LNCaP clone FGC (cell line): ENCODE measurements at regions not wholly inside any gene's neighbourhood (a gene's known extent, or its start where the extent isn't known, plus 50 kb on each side); places are given as distances from the start of the nearest gene placed in this dataset.

Source experiments
- DNase-seq: peaks from one replicate; pipeline ENCODE4 v3.0.0-alpha.2; 2011; ENCODE audit warnings: low read depth
- H3K4me3 ChIP-seq: 2 replicates; pipeline ENCODE4 v1.5.1; 2011; ENCODE audit warnings: mild to moderate bottlenecking, low read depth, low read length, control low read depth
- TF ChIP-seq, protein P1 (sequence below): IDR thresholded peaks from 2 replicates; pipeline ENCODE4 v1.5.1; 2012; ENCODE audit warnings: mild to moderate bottlenecking; ENCODE audit not compliant: control insufficient read depth, insufficient read depth; ENCODE audit errors: extremely low read depth

DNA sequence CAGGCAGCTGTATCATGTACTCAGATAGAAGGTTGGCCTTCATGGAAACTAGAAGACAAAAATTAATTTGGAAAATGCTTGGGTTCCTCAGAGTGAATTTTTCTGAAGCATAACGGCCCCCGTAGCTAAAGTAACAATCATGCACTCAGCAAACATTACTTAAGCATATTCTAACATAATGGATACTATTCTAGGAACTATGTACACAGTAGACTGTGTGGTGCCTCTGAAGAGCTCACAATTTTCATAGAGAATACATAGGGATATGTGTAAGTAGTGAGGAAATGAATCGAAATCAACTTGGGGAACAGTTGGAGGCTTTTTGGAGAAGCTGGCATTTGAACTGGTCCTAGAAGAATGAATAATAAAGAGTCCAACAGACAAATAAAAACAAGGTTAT, 1045.0 kb downstream of the GLUD2 start:
- DNase-seq = no peak
- TF ChIP-seq, protein P1, sequence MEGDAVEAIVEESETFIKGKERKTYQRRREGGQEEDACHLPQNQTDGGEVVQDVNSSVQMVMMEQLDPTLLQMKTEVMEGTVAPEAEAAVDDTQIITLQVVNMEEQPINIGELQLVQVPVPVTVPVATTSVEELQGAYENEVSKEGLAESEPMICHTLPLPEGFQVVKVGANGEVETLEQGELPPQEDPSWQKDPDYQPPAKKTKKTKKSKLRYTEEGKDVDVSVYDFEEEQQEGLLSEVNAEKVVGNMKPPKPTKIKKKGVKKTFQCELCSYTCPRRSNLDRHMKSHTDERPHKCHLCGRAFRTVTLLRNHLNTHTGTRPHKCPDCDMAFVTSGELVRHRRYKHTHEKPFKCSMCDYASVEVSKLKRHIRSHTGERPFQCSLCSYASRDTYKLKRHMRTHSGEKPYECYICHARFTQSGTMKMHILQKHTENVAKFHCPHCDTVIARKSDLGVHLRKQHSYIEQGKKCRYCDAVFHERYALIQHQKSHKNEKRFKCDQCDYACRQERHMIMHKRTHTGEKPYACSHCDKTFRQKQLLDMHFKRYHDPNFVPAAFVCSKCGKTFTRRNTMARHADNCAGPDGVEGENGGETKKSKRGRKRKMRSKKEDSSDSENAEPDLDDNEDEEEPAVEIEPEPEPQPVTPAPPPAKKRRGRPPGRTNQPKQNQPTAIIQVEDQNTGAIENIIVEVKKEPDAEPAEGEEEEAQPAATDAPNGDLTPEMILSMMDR = no peak
- H3K4me3 ChIP-seq = no peak overlapping the region

- TF ChIP-seq, protein P1 = no peak
- DNase-seq = no peak
- H3K4me3 ChIP-seq = no peak overlapping the region
Measured at GRCh38 chrX:122092978-122093377, 1045.6 kb downstream of the GLUD2 start.

DNA sequence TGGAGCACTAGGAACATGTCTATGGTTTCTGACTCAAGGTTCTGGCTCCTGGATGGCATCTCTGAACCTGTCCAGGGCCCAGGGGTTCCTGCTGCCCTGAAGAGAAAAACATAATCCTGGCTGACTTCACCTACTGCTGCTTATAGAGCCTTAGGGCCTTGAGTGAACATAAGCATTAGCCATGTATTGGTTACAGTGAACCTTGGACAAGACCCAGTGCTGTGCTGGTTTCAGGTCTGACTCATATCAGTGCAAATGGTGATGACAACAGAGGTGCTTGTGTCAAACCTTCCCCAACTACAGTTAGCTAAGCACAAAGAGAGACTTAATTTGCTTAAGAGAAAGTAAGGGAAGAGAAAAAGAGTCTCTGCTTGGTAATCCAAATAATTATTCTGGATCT, 1047.2 kb downstream of the GLUD2 start:
- TF ChIP-seq, protein P1 = no peak
- H3K4me3 ChIP-seq = no peak overlapping the region
- DNase-seq = no peak

GRCh38 chrX:122113376-122113775, 1066.0 kb downstream of the GLUD2 start:
- H3K4me3 ChIP-seq = no peak overlapping the region
- TF ChIP-seq, protein P1 = no peak
- no peak for DNase-seq

GRCh38 chrX:122113896-122114295, 1066.5 kb downstream of the GLUD2 start:
- no peak overlapping the region for H3K4me3 ChIP-seq
- TF ChIP-seq, protein P1 = no peak
- DNase-seq = no peak

DNA sequence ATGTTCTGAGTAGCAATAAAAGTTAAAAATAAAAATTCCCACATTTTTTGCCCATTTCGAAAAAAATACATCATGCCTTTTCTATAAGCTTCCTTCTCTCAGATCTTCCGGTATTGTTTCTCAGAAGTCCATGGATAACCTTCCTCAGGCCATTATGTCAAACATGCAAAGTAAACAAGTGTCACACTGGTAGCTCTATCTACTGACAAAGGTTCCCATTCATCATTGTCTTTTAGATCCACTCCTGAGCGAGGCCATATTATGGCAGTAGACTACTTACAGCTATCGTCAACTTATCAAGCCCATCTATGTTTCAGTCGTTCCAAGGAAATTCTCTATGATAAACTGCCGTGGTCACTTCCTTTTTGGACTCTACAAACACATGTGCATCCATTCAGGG, 1068.2 kb downstream of the GLUD2 start:
- H3K4me3 ChIP-seq = no peak overlapping the region
- DNase-seq = no peak
- TF ChIP-seq, protein P1 = no peak

DNA sequence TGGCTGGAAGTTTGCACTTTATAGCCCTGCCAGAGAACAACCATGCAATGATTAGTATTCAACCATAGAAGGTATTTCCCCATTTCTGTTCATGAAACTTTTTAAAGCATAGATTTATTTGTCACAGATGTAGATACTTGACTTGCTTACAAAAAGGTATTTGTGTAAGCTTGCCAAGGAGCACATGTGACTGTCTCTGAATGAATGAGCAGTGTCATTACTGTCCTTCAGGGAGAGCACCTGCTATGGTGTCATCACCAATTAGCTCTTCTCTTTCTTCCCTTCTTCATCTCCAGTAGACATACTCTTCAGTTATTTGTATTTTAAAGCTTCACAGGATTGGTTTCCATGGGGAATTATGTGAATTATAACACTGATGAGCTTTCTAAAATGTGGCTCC, 1064.7 kb upstream of the GRIA3 start:
- DNase-seq = no peak
- no peak overlapping the region for H3K4me3 ChIP-seq
- TF ChIP-seq, protein P1 = no peak
